Stimulated activated naive CD4-positive, alpha-beta T cell treated with Interleukin-2 at 50 U/mL for 16 hours (primary cell): ENCODE measurements at regions not wholly inside any gene's neighbourhood (a gene's known extent, or its start where the extent isn't known, plus 50 kb on each side); places are given as distances from the start of the nearest gene placed in this dataset.
"Not testable (repeated sequence)": the region's sequence is repeated elsewhere in the genome, so short reads cannot be mapped to it uniquely, and the experiment has no call there.

Source experiments
- DNase-seq: peaks from one replicate; lab custom pipeline; 2025; lab: John Stamatoyannopoulos, UW

- DNase-seq, result no peak
These were observed 1010.7 kb upstream of the ZEB2 start for GRCh38 chr2:145530653-145531052.

- no peak for DNase-seq
These were observed 1004.9 kb upstream of the ZEB2 start for GRCh38 chr2:145524836-145525235.

- DNase-seq, result no peak
These were observed 1004.4 kb upstream of the ZEB2 start for GRCh38 chr2:145524303-145524702.

- not testable (repeated sequence) for DNase-seq
These were observed 999.3 kb upstream of the ZEB2 start for GRCh38 chr2:145519254-145519653.

- DNase-seq, result no peak
These were observed 992.0 kb upstream of the ZEB2 start for GRCh38 chr2:145511946-145512345.

- DNase-seq, result no peak
These were observed 983.6 kb upstream of the ZEB2 start for GRCh38 chr2:145503511-145503910.

GRCh38 chr2:145501920-145502319 lies 982.0 kb upstream of the ZEB2 start:
- DNase-seq, result no peak

GRCh38 chr2:145495590-145495989 lies 975.7 kb upstream of the ZEB2 start:
- no peak for DNase-seq

GRCh38 chr2:145494441-145494840 lies 974.5 kb upstream of the ZEB2 start:
- DNase-seq, result no peak

GRCh38 chr2:145488571-145488970 lies 968.7 kb upstream of the ZEB2 start:
- DNase-seq, result no peak

- no peak for DNase-seq
These were observed 964.7 kb upstream of the ZEB2 start for GRCh38 chr2:145484448-145485097.

GRCh38 chr2:145483854-145484253 lies 963.9 kb upstream of the ZEB2 start:
- no peak for DNase-seq

GRCh38 chr2:145481334-145481922 lies 961.5 kb upstream of the ZEB2 start:
- DNase-seq, result no peak

- DNase-seq, result no peak
These were observed 944.9 kb upstream of the ZEB2 start for GRCh38 chr2:145464866-145465265.

- DNase-seq, result no peak
These were observed 940.2 kb upstream of the ZEB2 start for GRCh38 chr2:145460112-145460511.

- DNase-seq, result no peak
These were observed 911.4 kb upstream of the ZEB2 start for GRCh38 chr2:145431181-145431951.

GRCh38 chr2:145423809-145424208 lies 903.9 kb upstream of the ZEB2 start:
- DNase-seq, result no peak

GRCh38 chr2:145422576-145422975 lies 902.7 kb upstream of the ZEB2 start:
- DNase-seq, result no peak

- no peak for DNase-seq
These were observed 901.9 kb upstream of the ZEB2 start for GRCh38 chr2:145421841-145422240.

GRCh38 chr2:145416640-145417039 lies 896.7 kb upstream of the ZEB2 start:
- DNase-seq, result no peak

- DNase-seq, result no peak
These were observed 895.2 kb upstream of the ZEB2 start for GRCh38 chr2:145415151-145415550.

GRCh38 chr2:145413261-145414030 lies 893.5 kb upstream of the ZEB2 start:
- DNase-seq, result no peak

GRCh38 chr2:145412155-145412554 lies 892.2 kb upstream of the ZEB2 start:
- DNase-seq, result no peak
